GM12892 (cell line): ENCODE measurements at regions not wholly inside any gene's neighbourhood (a gene's known extent, or its start where the extent isn't known, plus 50 kb on each side); places are given as distances from the start of the nearest gene placed in this dataset.

Source experiments
- POLR2A ChIP-seq: IDR thresholded peaks from 2 replicates; pipeline ENCODE4 v1.6.1; 2011; ENCODE audit warnings: low read depth, low read length, control low read depth
- POLR2AphosphoS5 ChIP-seq: IDR thresholded peaks from 2 replicates; pipeline ENCODE4 v1.6.1; 2011; ENCODE audit warnings: low read depth, low read length, control low read depth
- TAF1 ChIP-seq: IDR thresholded peaks from 2 replicates; pipeline ENCODE4 v1.6.1; 2011; ENCODE audit warnings: low read depth, mild to moderate bottlenecking, control low read depth, low read length, borderline replicate concordance

- TF ChIP-seq POLR2A, result no peak
- no peak for TF ChIP-seq POLR2AphosphoS5
- no peak for TF ChIP-seq TAF1
Measured at GRCh38 chr6:113055998-113056397, 708.9 kb downstream of the RFPL4B start.
